ENCODE measurements at regions not wholly inside any gene's neighbourhood (a gene's known extent, or its start where the extent isn't known, plus 50 kb on each side); places are given as distances from the start of the nearest gene placed in this dataset.

GRCh38 chr17:6213859-6214258 lies 143.7 kb downstream of the WSCD1 start:
- TF ChIP-seq CTCF (IDR thresholded peaks at IDR 0.05) (no peak), POLR2A (IDR thresholded peaks at IDR 0.05) (no peak)

Data from testis (tissue), 2 donors.